GM19438 (cell line): ENCODE measurements at regions not wholly inside any gene's neighbourhood (a gene's known extent, or its start where the extent isn't known, plus 50 kb on each side); places are given as distances from the start of the nearest gene placed in this dataset.

ENCODE experiments used
- ATAC-seq: cut with Tn5 transposase; IDR thresholded peaks from one replicate; pipeline ENCODE4 v1.9.1; 2021; ENCODE audit warnings: low read depth; ENCODE audit not compliant: unreplicated experiment

DNA sequence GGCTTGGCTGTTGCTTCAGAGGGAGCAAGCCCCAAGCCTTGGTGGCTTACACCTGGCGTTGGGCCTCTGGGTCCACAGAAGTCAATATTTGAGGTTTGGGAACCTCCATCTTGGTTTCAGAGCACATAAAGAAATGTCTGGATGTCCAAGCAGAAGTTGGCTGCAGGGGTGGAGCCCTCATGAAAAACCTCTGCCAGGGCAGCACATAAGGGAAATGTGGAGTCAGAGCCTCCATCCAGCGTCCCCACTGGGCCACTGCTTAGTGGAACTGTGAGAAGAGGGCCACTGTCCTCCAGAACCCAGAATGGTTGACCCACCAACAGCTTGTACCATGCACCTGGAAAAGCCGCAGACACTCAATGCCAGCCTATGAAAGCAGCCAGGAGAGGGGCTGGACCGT is 573.5 kb upstream of the ZWINT start:
- no peak for ATAC-seq

DNA sequence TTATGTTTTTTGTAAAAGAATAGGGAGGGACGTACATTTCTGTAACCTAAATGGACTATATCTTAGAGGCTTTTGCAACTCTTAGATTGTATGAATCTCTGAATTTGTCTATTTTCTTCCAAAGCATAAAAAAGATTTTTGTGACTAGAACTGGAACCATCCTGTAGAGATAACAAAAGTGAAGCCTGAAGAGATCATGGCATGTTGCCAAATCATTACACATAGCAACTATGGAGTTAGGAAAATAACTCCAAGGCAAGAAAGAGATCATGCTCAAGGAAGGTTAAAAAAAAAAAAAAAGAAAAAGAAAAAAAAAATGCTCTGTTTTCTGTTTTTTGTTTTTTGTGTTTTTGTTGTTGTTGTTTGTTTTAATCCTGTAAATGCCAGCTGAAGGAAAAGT is 567.7 kb upstream of the ZWINT start:
- ATAC-seq = no peak

DNA sequence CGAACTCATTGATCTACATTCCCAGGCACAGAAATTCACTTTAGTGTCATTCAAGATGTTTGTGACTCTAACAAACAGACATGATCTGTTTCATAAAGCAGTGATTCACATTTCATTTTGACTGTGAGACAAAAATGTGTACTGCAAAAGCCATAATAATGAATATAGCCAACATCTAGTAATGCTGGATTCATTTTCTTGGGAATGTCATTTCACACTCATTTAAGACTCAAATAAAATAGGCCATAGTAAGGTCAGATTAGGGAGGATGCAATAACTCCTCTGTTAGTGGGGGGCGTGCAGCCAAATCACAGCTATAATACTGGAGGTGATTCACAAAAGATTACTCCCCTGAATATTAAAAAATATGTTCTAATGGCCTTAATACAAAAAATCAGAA is 566.6 kb upstream of the ZWINT start:
- ATAC-seq = no peak

DNA sequence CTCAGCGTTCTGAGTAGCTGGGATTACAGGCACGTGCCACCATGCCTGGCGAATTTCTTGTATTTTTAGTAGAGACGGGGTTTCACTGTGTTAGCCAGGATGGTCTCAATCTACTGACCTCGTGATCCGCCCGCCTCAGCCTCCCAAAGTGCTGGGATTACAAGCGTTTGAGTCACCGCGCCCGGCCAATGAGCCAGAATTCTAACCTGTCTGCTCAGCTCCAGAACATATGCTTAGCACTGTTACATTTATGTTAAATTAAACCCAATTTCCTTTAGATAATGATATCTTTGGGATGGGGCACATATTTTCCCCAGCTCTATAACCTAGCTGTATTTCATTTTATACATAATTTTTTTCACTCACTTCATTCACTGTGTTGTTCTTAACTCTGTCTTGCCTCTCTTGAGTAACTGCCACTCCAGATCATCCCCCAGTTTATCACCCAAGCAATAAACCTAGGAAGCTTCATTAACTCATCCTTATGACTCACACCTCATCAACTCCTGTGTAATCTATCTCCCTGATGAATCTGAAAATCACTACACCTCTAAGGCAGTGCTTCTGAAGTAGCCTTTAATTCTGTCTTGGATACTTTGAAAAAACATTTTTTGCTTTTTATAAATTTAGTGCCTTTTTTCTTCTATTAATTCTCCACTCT is 559.7 kb upstream of the ZWINT start:
- no peak for ATAC-seq

DNA sequence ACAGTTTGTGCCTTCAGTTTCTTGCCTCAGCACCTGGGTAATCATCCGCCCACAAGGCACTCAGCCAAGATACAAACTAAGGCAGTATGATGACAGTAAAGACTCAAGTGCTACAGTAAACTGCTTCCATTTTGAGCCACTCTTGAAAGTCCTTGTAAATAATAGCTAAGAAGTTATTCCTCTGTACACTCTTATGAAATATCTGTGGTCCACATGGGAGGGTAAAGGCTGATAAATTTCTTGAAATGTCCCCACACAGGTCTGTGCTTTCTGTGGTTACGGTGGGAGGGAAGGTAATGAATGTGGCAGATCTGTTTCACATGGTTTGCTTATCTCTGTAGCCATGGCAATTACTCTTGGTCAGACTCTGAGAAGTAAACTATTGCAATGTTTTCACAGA is 551.0 kb upstream of the ZWINT start:
- no peak for ATAC-seq

DNA sequence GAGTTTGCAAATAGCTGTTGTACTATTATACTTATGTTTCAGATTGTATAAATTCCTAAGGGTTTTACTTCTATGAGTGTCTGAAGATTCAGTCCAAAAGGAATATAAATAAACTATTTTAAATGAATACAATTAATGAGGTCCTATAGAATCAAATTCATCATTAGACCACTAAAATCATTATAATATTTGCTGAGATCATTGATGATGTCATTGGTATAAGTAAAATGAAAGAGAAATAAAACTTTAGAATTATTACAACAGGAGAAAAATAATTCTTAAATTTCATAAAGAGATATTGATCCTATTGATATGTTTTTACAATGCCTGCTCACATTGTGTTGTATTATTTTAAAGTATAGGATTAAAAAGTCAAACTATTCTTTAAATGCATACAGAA is 544.0 kb upstream of the ZWINT start:
- ATAC-seq = no peak

DNA sequence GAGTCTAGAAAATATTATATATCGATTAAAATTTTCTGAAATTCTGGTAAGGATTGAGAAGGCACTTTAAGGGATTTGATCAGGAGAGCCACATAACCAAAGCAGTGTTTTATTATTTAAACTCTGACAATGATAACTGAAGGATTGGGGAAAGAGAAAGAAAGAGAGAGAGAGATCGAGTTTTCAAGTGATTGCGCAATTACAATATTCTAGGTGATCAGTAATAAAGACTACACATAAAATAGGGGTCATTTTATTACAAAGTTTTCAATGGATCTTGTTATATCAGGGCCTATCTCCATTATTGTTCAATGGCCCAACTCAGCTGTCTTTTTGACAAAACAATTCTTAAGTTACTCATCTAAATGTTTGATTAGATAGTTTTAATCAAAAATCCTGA is 541.5 kb upstream of the ZWINT start:
- no peak for ATAC-seq

DNA sequence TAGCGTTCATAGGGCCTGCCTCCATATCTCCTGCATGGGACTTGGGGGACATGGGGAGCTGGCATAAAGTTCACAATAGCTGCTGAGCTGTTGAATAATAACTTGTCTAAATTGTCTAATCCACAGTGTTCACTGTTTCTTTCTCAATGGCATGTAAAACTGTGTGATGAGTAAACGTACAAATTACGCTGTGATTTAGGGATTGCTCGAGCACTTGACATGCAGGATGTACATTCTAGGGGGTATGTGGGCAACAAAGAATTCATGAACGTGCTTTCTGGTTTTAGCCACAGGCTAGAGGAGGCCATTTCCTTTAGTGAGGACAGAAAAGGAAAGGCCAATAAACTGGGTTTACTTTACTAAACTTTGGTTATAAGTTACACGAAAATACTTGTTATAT is 534.2 kb upstream of the ZWINT start:
- ATAC-seq = no peak

DNA sequence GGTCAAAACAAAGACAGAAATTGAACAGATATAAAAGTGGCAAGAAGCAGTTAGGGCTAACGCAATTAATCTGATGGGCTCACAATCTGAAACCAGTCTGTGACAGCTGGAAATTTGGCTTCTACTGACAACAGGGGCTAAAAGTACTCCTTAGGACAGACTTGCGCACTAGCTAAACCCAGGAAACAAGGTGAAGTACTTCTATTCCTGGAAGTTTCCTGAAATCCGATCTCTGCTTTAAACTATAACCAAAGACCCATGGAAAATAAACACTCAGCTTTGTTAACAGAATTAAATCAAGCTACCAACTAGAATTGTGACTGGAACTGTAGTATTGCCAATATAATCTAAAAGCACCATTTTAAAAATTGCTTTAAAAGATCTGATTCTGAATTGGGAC is 520.2 kb upstream of the ZWINT start:
- ATAC-seq = no peak

DNA sequence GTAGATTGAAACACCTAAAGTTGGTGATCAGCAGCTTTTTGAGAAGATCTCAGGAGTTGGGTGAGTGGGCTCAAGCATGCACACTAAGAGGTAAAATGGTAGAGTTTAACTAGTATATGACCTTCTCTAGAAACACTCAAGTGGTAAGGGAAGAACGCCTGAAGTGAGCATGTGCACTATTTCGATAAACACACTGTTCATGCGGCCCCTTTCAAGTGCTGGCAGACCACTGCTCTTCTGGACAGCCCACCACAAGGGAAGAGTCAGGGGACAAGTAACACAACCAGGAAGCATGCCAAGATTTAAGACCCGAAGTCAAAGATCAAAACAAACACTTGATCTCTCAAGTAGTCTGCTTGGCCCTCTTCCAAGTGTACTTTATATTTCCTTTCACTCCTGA is 519.5 kb upstream of the ZWINT start:
- no peak for ATAC-seq

DNA sequence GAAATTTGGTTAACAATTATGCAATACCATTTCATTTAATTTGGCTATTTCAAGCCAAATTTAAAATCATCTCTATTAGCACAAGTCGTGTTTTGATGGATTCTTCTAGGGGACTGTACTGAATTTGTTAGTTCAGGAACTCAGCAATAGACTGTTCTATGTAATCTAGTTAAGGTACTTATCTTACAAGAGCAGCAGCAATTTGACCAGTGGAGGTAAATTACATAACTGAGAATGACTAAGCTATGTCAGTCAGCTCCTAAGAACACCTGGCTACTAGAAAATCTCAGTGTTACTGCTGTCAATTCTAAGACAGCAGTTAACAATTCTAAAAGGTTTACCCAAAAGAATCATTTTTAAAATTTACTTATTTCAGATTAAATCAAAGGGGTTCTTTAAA is 513.9 kb upstream of the ZWINT start:
- no peak for ATAC-seq

DNA sequence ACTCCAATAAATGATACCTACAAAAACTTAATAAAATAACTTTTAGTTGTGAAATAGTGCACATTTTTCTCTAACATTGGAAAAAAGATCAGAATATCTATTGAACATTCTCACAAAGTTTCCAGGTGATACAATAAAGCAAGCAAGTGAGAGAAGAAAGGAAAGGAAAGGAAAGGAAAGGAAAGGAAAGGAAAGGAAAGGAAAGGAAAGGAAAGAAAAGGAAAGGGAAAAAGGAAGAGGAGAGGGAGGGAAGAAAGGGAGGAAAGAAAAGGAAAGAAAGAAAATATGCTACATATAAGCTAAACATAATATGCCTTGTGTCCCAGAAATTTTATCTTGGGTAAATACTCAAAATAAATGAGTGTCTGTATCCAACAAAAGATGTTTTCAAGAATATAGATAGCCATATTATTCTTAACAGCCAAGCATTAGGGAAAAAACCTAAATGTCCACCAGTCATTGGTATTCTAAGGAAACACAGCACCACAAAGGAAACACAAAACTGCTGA is 510.2 kb upstream of the ZWINT start:
- ATAC-seq = no peak

DNA sequence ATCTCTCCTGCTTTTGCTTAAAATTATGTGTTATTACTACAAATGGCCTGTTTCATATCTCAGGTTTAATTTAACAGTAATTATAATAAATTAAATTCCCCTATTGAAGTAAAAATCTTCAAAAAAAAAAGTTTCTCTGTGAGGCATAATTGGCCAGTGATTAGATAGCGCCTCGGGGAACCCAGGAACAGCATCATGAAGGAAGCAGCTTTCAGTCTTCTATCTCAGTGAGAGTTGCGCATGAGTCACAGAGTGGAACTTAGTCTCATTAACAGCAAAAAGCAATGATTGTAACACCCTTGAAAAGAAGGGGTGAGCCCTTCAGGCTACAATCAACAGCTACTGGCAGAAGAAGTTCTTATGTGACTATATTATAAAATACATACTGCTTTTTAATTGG is 506.2 kb upstream of the ZWINT start:
- no peak for ATAC-seq

DNA sequence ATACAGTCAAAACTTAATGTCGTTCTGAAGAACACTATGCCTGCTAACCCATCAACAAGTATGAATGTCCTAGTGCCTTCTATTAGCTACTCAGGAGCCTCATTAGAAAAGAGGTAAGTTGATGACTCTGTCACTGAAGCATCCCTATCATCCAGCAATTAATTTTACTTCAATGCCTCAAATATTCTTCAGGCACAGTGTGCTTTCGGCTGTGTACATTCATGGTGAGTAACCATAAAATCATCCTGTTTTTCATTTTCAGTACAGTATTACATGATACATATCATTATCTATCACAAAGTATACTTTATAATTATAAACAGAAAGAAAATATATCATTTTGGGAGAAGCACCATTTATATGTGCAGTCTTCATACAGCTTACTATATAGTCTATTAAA is 495.5 kb upstream of the ZWINT start:
- no peak for ATAC-seq

DNA sequence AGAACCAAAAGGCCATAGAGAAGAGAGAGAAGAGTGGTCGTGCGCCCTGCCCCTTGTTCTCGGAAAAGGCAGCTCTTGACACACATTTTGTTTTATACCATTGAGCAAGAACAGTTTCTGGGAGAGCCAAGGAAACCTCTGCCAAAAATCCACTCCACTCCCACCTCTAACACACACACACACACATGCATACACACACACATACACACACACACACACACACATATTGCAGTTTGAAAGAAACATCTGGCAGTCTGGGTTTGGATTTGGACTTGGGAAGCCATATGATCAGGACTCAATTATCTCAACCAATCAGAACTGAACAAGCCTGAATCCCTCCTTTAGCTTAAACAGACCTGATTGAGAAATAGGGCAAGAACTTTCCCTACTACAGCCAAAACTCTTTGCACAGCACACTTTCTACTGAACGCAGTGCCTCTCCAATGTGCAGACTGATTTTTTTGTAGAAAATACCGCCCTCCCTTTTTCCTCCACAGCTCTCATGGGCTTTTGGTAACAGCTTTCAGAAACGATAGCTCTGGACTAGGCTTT is 484.0 kb upstream of the ZWINT start:
- ATAC-seq = no peak

DNA sequence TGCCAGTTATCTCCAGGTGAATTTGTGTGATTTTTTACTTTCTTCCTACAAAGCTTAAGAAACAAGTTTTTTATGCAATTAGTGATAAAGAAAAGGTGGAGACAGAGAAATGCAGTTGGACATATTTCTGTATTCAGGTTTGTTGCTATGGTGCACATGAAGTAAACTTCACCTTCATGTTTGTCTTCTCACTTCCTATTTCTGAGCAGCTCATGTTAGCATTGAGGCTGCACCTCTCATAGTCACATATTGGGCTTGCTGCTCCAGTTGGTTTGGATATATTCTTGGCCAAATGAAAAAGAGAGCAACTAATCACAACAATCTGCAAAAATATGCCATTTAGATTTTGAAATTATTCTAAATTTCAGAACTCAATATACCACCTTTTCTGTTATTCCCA is 475.6 kb upstream of the ZWINT start:
- no peak for ATAC-seq

DNA sequence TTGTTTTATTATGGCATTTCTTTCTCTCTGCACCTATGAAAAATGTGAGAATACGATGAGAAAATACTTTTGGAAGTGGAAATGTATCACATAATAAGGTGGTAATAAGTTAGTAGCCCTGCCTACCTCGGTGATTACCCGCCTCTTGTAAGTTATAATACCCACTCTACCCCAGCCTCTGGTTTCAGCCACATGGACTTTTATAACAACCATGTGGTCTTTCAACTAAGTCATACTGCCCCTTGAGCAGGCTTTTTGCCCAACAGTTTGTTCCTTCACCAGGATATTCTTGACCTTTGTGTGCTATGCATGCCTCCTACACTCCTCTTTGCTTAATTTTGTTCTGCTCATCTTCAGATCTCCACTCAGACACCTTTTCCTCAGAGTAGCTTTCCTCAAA is 470.6 kb upstream of the ZWINT start:
- ATAC-seq = no peak

DNA sequence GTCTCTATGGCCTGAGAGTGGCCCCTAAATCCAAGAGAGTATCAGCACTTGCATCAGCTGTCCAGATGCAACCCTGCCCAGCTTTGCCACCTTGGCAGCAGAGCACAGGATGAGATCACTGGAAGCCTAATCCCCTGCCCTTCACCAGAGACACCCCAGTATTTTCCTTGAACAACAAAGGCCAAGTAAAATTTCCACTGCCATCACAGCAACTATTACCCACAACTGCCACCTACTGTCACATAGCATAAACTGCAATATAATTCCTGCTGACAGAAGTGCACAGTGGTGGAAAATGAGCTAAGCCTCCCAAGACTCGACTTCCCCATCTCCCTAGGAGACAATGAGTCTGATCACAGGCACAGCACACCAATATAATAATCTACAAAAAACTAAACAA is 462.8 kb upstream of the ZWINT start:
- ATAC-seq = peak; percentile 84

DNA sequence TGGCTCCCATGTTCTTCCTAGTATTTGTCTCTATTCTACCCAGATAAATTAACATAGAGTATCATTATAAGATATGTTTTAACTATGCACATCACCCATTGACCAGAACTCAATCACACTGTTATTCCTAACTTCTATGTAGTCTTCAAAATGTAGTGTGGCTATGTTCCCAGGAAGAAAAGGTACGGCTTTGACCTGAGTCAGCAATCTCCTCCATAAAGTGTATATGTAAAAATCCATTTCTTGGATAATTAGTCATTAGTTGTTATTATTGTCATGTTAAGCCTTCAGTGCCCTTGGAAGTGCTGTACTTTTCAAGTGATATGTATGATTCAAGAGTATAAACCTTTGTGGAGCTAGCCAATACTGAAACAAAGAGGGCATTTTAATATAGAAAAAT is 444.0 kb upstream of the ZWINT start:
- ATAC-seq = no peak

DNA sequence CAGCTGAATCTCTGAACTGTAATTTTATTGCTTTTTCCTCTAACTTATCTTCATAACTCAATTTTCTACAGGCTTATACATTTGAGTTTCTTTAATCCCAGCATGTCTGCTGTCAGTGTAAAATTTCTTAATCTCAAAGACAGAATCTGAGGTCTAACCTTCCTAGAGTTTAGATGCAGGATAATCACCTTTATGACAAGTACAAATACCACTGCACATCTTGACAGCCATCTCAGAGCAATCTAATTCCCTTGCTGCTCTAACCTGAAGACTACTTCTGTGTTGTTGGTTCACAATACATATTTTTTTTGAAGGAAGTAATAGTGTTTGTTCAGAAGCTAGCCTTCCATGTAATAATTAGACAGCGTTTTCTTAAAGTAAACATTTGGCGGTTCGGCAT is 424.2 kb upstream of the ZWINT start:
- no peak for ATAC-seq

DNA sequence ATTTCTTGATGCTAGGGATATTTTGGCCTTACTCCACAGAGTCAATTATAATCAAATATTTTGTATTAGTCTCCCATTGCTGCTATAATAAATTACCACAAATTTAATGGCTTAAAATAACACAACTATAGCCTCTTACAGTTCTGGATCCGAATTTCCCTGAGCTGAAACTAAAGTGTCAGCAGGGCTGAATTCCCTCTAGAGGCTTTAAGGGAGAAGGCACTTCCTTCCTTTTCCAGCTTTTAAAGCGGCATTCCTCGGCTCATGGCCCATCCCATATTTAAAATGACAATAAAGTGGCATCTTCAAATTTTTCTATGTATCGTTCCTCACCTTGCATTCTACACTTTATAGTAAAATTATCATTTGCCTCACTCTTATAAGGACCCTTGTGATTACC is 421.4 kb upstream of the ZWINT start:
- ATAC-seq = no peak

DNA sequence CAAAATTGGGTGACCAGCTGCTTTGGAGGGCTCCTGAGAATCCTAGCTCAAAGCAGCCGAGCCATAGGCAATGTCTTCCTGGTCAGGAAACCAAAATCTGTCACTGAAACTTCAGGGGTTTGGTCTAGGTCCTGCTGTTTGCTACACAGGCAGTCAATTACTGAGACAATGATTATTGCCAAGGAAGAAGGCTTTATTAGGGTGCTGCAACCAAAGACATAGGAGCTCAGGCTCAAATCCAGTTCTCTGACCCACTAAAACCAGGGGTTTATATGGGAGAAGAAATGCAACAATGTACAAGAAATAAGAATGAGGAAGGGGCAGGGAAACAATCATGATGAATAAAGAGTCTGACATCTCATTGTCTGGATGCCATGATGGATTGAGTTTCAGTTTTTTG is 410.3 kb upstream of the ZWINT start:
- no peak for ATAC-seq

DNA sequence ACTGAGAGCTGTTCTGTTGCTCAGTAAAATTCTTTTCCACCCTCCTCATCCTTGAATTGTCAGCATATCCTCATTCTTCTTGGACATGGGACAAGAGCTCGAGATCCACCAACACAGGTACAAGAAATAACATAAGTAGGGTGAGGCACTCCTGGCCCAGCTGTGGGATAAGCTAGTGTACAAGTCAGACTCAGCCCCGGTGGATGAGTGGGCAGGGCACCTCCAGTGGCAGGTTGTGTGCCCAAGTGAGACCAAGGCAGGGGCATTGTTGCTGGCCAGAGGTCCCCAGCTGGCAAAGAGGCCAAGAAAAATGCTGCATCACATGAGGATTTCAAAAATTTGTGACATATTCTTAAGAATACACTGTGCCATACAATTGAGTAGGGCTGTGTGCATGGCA is 402.0 kb upstream of the ZWINT start:
- no peak for ATAC-seq
